Memory B cell (primary cell): ENCODE measurements at regions not wholly inside any gene's neighbourhood (a gene's known extent, or its start where the extent isn't known, plus 50 kb on each side); places are given as distances from the start of the nearest gene placed in this dataset.
"Not testable (repeated sequence)": the region's sequence is repeated elsewhere in the genome, so short reads cannot be mapped to it uniquely, and the experiment has no call there.

Experiments used
- ATAC-seq: fragments of 150-1000 bp; cut with Tn5 transposase; 2 replicates; pipeline ENCODE4 v1.10.0; 2021; ENCODE audit warnings: low read depth, mild to moderate bottlenecking, moderate library complexity
- DNase-seq, 2 donors: peaks; one replicate each; pipeline ENCODE4 v3.0.0; 2022; ENCODE audit warnings: low spot score in 2 of 2
- H3K27ac Mint-ChIP-seq: one replicate; pipeline ENCODE4 v1.8.0; 2022; ENCODE audit warnings: mild to moderate bottlenecking, moderate library complexity, mixed read lengths
- H3K27me3 Mint-ChIP-seq: one replicate; pipeline ENCODE4 v1.8.0; 2022; ENCODE audit warnings: mixed read lengths
- H3K36me3 Mint-ChIP-seq: one replicate; pipeline ENCODE4 v1.8.0; 2022; ENCODE audit warnings: mild to moderate bottlenecking, mixed read lengths
- H3K4me1 Mint-ChIP-seq: one replicate; pipeline ENCODE4 v1.8.0; 2022; ENCODE audit warnings: mixed read lengths
- H3K4me3 Mint-ChIP-seq: one replicate; pipeline ENCODE4 v1.8.0; 2022; ENCODE audit warnings: mild to moderate bottlenecking, moderate library complexity, mixed read lengths
- H3K9me3 Mint-ChIP-seq: one replicate; pipeline ENCODE4 v1.8.0; 2022; ENCODE audit warnings: mixed read lengths

- Mint-ChIP-seq H3K9me3 (no peaks in the 10 kb centered on the region), H3K4me3 (no peak overlapping the region), H3K27me3 (peaks cover 26% of the 10 kb centered on the region), H3K27ac (no peak overlapping the region), H3K4me1 (peaks cover 17% of the 10 kb centered on the region), H3K36me3 (no peaks in the 10 kb centered on the region)
- DNase-seq: no peak
- ATAC-seq: no peak
These were observed 75.1 kb upstream of the EN2 start for GRCh38 chr7:155382802-155383171.

- H3K4me3 Mint-ChIP-seq: no peak overlapping the region
- no peaks in the 10 kb centered on the region for H3K9me3 Mint-ChIP-seq
- peaks cover 15% of the 10 kb centered on the region for H3K4me1 Mint-ChIP-seq
- ATAC-seq (no peak), DNase-seq (no peak)
- peaks cover 24% of the 10 kb centered on the region for H3K27me3 Mint-ChIP-seq
- H3K36me3 Mint-ChIP-seq: no peaks in the 10 kb centered on the region
- H3K27ac Mint-ChIP-seq: no peak overlapping the region
These were observed 74.0 kb upstream of the EN2 start for GRCh38 chr7:155383756-155384491.

- no peaks in the 10 kb centered on the region for H3K36me3 Mint-ChIP-seq
- H3K9me3 Mint-ChIP-seq: no peaks in the 10 kb centered on the region
- no peak for DNase-seq
- no peak overlapping the region for H3K27ac Mint-ChIP-seq
- H3K4me1 Mint-ChIP-seq: peaks cover 11% of the 10 kb centered on the region
- H3K4me3 Mint-ChIP-seq: no peak overlapping the region
- H3K27me3 Mint-ChIP-seq: peaks cover 25% of the 10 kb centered on the region
- no peak for ATAC-seq
These were observed 73.2 kb upstream of the EN2 start for GRCh38 chr7:155384751-155385150.

GRCh38 chr7:155385182-155385581, 72.7 kb upstream of the EN2 start:
- H3K27ac Mint-ChIP-seq, H3K36me3 Mint-ChIP-seq, H3K4me3 Mint-ChIP-seq, H3K4me1 Mint-ChIP-seq, H3K9me3 Mint-ChIP-seq, ATAC-seq, DNase-seq: not testable (repeated sequence)
- peaks cover 22% of the 10 kb centered on the region for H3K27me3 Mint-ChIP-seq

GRCh38 chr7:155386608-155387007, 71.3 kb upstream of the EN2 start:
- peaks cover 21% of the 10 kb centered on the region for H3K27me3 Mint-ChIP-seq
- H3K27ac Mint-ChIP-seq: no peak overlapping the region
- DNase-seq (no peak), ATAC-seq (no peak)
- H3K9me3 Mint-ChIP-seq: no peaks in the 10 kb centered on the region
- no peaks in the 10 kb centered on the region for H3K36me3 Mint-ChIP-seq
- H3K4me3 Mint-ChIP-seq: no peak overlapping the region
- H3K4me1 Mint-ChIP-seq: peaks cover 4% of the 10 kb centered on the region

- Mint-ChIP-seq H3K4me3 (no peak overlapping the region), H3K4me1 (no peaks in the 10 kb centered on the region), H3K36me3 (no peaks in the 10 kb centered on the region), H3K9me3 (no peaks in the 10 kb centered on the region), H3K27ac (no peak overlapping the region), H3K27me3 (peaks cover 18% of the 10 kb centered on the region)
- no peak for DNase-seq
- ATAC-seq: no peak
These were observed 70.8 kb upstream of the EN2 start for GRCh38 chr7:155387066-155387620.

GRCh38 chr7:155388561-155388960, 69.4 kb upstream of the EN2 start:
- Mint-ChIP-seq H3K4me1 (no peaks in the 10 kb centered on the region), H3K27ac (no peak overlapping the region), H3K36me3 (no peaks in the 10 kb centered on the region), H3K4me3 (no peak overlapping the region), H3K27me3 (peaks cover 19% of the 10 kb centered on the region), H3K9me3 (no peaks in the 10 kb centered on the region)
- no peak for ATAC-seq
- no peak for DNase-seq

GRCh38 chr7:155391414-155391813, 66.5 kb upstream of the EN2 start:
- H3K27ac Mint-ChIP-seq: no peak overlapping the region
- peaks cover 21% of the 10 kb centered on the region for H3K27me3 Mint-ChIP-seq
- H3K4me3 Mint-ChIP-seq: no peak overlapping the region
- no peaks in the 10 kb centered on the region for H3K9me3 Mint-ChIP-seq
- no peaks in the 10 kb centered on the region for H3K4me1 Mint-ChIP-seq
- no peak for DNase-seq
- no peak for ATAC-seq
- H3K36me3 Mint-ChIP-seq: no peaks in the 10 kb centered on the region

- ATAC-seq (no peak), DNase-seq (no peak)
These were observed 65.0 kb upstream of the EN2 start for GRCh38 chr7:155392726-155393570.

GRCh38 chr7:155394413-155394812, 63.5 kb upstream of the EN2 start:
- peaks cover 17% of the 10 kb centered on the region for H3K27me3 Mint-ChIP-seq
- H3K4me3 Mint-ChIP-seq: no peak overlapping the region
- no peak for DNase-seq
- H3K4me1 Mint-ChIP-seq: no peaks in the 10 kb centered on the region
- H3K36me3 Mint-ChIP-seq: no peaks in the 10 kb centered on the region
- H3K27ac Mint-ChIP-seq: no peak overlapping the region
- H3K9me3 Mint-ChIP-seq: no peaks in the 10 kb centered on the region
- ATAC-seq: no peak

More at GRCh38 chr7:155392726-155393570, 65.0 kb upstream of the EN2 start:
- Mint-ChIP-seq H3K27ac (no peak overlapping the region), H3K4me1 (no peaks in the 10 kb centered on the region), H3K36me3 (no peaks in the 10 kb centered on the region), H3K9me3 (no peaks in the 10 kb centered on the region), H3K4me3 (no peak overlapping the region), H3K27me3 (peaks cover 21% of the 10 kb centered on the region)

GRCh38 chr7:155395176-155395797, 62.6 kb upstream of the EN2 start:
- Mint-ChIP-seq H3K36me3 (no peaks in the 10 kb centered on the region), H3K4me3 (no peak overlapping the region), H3K27me3 (peaks cover 14% of the 10 kb centered on the region), H3K27ac (no peak overlapping the region), H3K4me1 (no peaks in the 10 kb centered on the region), H3K9me3 (no peaks in the 10 kb centered on the region)
- ATAC-seq (no peak), DNase-seq (no peak)

- DNase-seq: no peak
- Mint-ChIP-seq H3K4me3 (no peak overlapping the region), H3K36me3 (no peaks in the 10 kb centered on the region), H3K27ac (no peak overlapping the region), H3K4me1 (no peaks in the 10 kb centered on the region), H3K27me3 (peaks cover 16% of the 10 kb centered on the region), H3K9me3 (no peaks in the 10 kb centered on the region)
- ATAC-seq: no peak
These were observed 61.3 kb upstream of the EN2 start for GRCh38 chr7:155396661-155397060.

- not testable (repeated sequence) for H3K9me3 Mint-ChIP-seq, H3K4me1 Mint-ChIP-seq, DNase-seq, H3K27ac Mint-ChIP-seq, ATAC-seq, H3K4me3 Mint-ChIP-seq, H3K36me3 Mint-ChIP-seq
- peaks cover 27% of the 10 kb centered on the region for H3K27me3 Mint-ChIP-seq
These were observed 59.9 kb upstream of the EN2 start for GRCh38 chr7:155397758-155398714.
